ENCODE measurements at regions not wholly inside any gene's neighbourhood (a gene's known extent, or its start where the extent isn't known, plus 50 kb on each side); places are given as distances from the start of the nearest gene placed in this dataset.

GRCh38 chr4:3689576-3690550, 76.3 kb upstream of the ADRA2C start:
- Histone ChIP-seq H3K9me2 (ENCODE audit: insufficient read depth, low read length) (no peaks in the 10 kb centered on the region), H3K4me3 (ENCODE audit: low read length) (no peak overlapping the region), H3K4me2 (ENCODE audit: low read length) (no peak overlapping the region), H3K9me3 (ENCODE audit: low read length) (no peaks in the 10 kb centered on the region), H3K36me3 (ENCODE audit: insufficient read depth, low read length) (no peaks in the 10 kb centered on the region), H3K79me2 (replicated peaks; ENCODE audit: insufficient read depth, low read length) (no peaks in the 10 kb centered on the region), H2AFZ (ENCODE audit: low read depth, low read length) (no peak overlapping the region), H3F3A (ENCODE audit: insufficient read depth, low read length, poor library complexity, severe bottlenecking) (no peaks in the 10 kb centered on the region), H4K20me1 (ENCODE audit: insufficient read depth) (no peaks in the 10 kb centered on the region), H3K27me3 (ENCODE audit: insufficient read depth, low read depth, low read length) (no peaks in the 10 kb centered on the region), H3K27ac (ENCODE audit: low read length) (no peak overlapping the region), H3K9ac (ENCODE audit: low read length) (no peak overlapping the region)
- TF ChIP-seq REST (IDR thresholded peaks at IDR 0.05; ENCODE audit: borderline replicate concordance) (no peak), POLR2AphosphoS5 (IDR thresholded peaks at IDR 0.05) (no peak), MXI1 (conservative IDR thresholded peaks at IDR 0.05; ENCODE audit: poor library complexity, severe bottlenecking) (no peak)

- no peak for TF ChIP-seq MXI1 (conservative IDR thresholded peaks at IDR 0.05; ENCODE audit: poor library complexity, severe bottlenecking)
- TF ChIP-seq POLR2AphosphoS5 (IDR thresholded peaks at IDR 0.05), result no peak
- no peak for TF ChIP-seq REST (IDR thresholded peaks at IDR 0.05; ENCODE audit: borderline replicate concordance)
- TF ChIP-seq EP300 (conservative IDR thresholded peaks at IDR 0.05; ENCODE audit: poor library complexity, severe bottlenecking), result no peak
- TF ChIP-seq CTCF (IDR thresholded peaks at IDR 0.05; ENCODE audit: poor library complexity, severe bottlenecking), result no peak
- no peak for TF ChIP-seq EZH2 (IDR thresholded peaks at IDR 0.05; ENCODE audit: borderline replicate concordance, insufficient read depth, low read length, poor library complexity, severe bottlenecking)
- TF ChIP-seq TAF1 (IDR thresholded peaks at IDR 0.05; ENCODE audit: low read depth), result no peak
- no peak for TF ChIP-seq SMC3 (conservative IDR thresholded peaks at IDR 0.05; ENCODE audit: poor library complexity)
- no peak for TF ChIP-seq RAD21 (conservative IDR thresholded peaks at IDR 0.05)
- no peak overlapping the region for H3K4me3 ChIP-seq (ENCODE audit: low read length)
- no peaks in the 10 kb centered on the region for H3K79me2 ChIP-seq (replicated peaks; ENCODE audit: insufficient read depth, low read length)
- no peak overlapping the region for H3K27ac ChIP-seq (ENCODE audit: low read length)
- H3K9me3 ChIP-seq (ENCODE audit: low read length), result no peaks in the 10 kb centered on the region
- no peak overlapping the region for H3K9ac ChIP-seq (ENCODE audit: low read length)
- no peak overlapping the region for H2AFZ ChIP-seq (ENCODE audit: low read depth, low read length)
- no peaks in the 10 kb centered on the region for H3K27me3 ChIP-seq (ENCODE audit: insufficient read depth, low read depth, low read length)
- H3K4me2 ChIP-seq (ENCODE audit: low read length), result no peak overlapping the region
- no peaks in the 10 kb centered on the region for H4K20me1 ChIP-seq (ENCODE audit: insufficient read depth)
- no peaks in the 10 kb centered on the region for H3K36me3 ChIP-seq (ENCODE audit: insufficient read depth, low read length)
- H3F3A ChIP-seq (ENCODE audit: insufficient read depth, low read length, poor library complexity, severe bottlenecking), result no peaks in the 10 kb centered on the region
- no peaks in the 10 kb centered on the region for H3K9me2 ChIP-seq (ENCODE audit: insufficient read depth, low read length)
Observed at GRCh38 chr4:3689006-3689405, 77.2 kb upstream of the ADRA2C start.

Measured in neural cell (in vitro differentiated cells).